ENCODE measurements at regions not wholly inside any gene's neighbourhood (a gene's known extent, or its start where the extent isn't known, plus 50 kb on each side); places are given as distances from the start of the nearest gene placed in this dataset.
A peak's percentile ranks its signal among the peaks of the same experiment; 100 is the strongest.

- Mint-ChIP-seq H3K4me1 (no peaks in the 10 kb centered on the region), H3K4me3 (no peak overlapping the region), H3K9me3 (no peaks in the 10 kb centered on the region), H3K36me3 (no peaks in the 10 kb centered on the region), H3K27ac (no peak overlapping the region)
- no peak for DNase-seq (ENCODE audit: low spot score in 2 of 2)
- ATAC-seq = no peak
Measured at GRCh38 chr19:29429021-29429420, 96.8 kb upstream of the VSTM2B start.

- no peaks in the 10 kb centered on the region for H3K36me3 Mint-ChIP-seq
- DNase-seq (ENCODE audit: low spot score in 2 of 2) (no peak), ATAC-seq (no peak)
- H3K9me3 Mint-ChIP-seq = no peaks in the 10 kb centered on the region
- no peaks in the 10 kb centered on the region for H3K4me1 Mint-ChIP-seq
- H3K27ac Mint-ChIP-seq = no peak overlapping the region
- no peak overlapping the region for H3K4me3 Mint-ChIP-seq
Measured at GRCh38 chr19:29429581-29429980, 96.2 kb upstream of the VSTM2B start.

- ATAC-seq (no peak), DNase-seq (ENCODE audit: low spot score in 2 of 2) (no peak)
- peaks cover 3% of the 10 kb centered on the region for H3K9me3 Mint-ChIP-seq
- no peaks in the 10 kb centered on the region for H3K4me1 Mint-ChIP-seq
- no peak overlapping the region for H3K27ac Mint-ChIP-seq
- no peak overlapping the region for H3K4me3 Mint-ChIP-seq
- no peaks in the 10 kb centered on the region for H3K36me3 Mint-ChIP-seq
Measured at GRCh38 chr19:29431332-29431731, 94.5 kb upstream of the VSTM2B start.

- DNase-seq (ENCODE audit: low spot score in 2 of 2) (no peak), ATAC-seq (no peak)
- Mint-ChIP-seq H3K27ac (no peak overlapping the region), H3K4me3 (no peak overlapping the region), H3K4me1 (no peaks in the 10 kb centered on the region), H3K36me3 (no peaks in the 10 kb centered on the region), H3K9me3 (peaks cover 3% of the 10 kb centered on the region)
Measured at GRCh38 chr19:29432677-29433076, 93.1 kb upstream of the VSTM2B start.

- no peak overlapping the region for H3K27ac Mint-ChIP-seq
- no peak for ATAC-seq
- no peak overlapping the region for H3K4me3 Mint-ChIP-seq
- H3K4me1 Mint-ChIP-seq = no peaks in the 10 kb centered on the region
- peaks cover 3% of the 10 kb centered on the region for H3K9me3 Mint-ChIP-seq
- no peak for DNase-seq (ENCODE audit: low spot score in 2 of 2)
- no peaks in the 10 kb centered on the region for H3K36me3 Mint-ChIP-seq
Measured at GRCh38 chr19:29436591-29437103, 89.1 kb upstream of the VSTM2B start.

- Mint-ChIP-seq H3K4me1 (no peaks in the 10 kb centered on the region), H3K27ac (no peak overlapping the region), H3K36me3 (no peaks in the 10 kb centered on the region), H3K9me3 (peaks cover 3% of the 10 kb centered on the region), H3K4me3 (no peak overlapping the region)
- ATAC-seq (no peak), DNase-seq (ENCODE audit: low spot score in 2 of 2) (no peak)
Measured at GRCh38 chr19:29439021-29439420, 86.8 kb upstream of the VSTM2B start.

- Mint-ChIP-seq H3K4me3 (no peak overlapping the region), H3K4me1 (no peaks in the 10 kb centered on the region), H3K36me3 (no peaks in the 10 kb centered on the region), H3K9me3 (peaks cover 3% of the 10 kb centered on the region), H3K27ac (no peak overlapping the region)
- ATAC-seq (no peak), DNase-seq (ENCODE audit: low spot score in 2 of 2) (no peak)
Measured at GRCh38 chr19:29439688-29440550, 85.9 kb upstream of the VSTM2B start.

- H3K9me3 Mint-ChIP-seq = no peaks in the 10 kb centered on the region
- no peak overlapping the region for H3K4me3 Mint-ChIP-seq
- H3K27ac Mint-ChIP-seq = no peak overlapping the region
- DNase-seq (ENCODE audit: low spot score in 2 of 2) (no peak), ATAC-seq (no peak)
- H3K36me3 Mint-ChIP-seq = no peaks in the 10 kb centered on the region
- H3K4me1 Mint-ChIP-seq = no peaks in the 10 kb centered on the region
Measured at GRCh38 chr19:29442094-29442493, 83.7 kb upstream of the VSTM2B start.

- H3K27ac Mint-ChIP-seq = no peak overlapping the region
- no peaks in the 10 kb centered on the region for H3K4me1 Mint-ChIP-seq
- ATAC-seq (no peak), DNase-seq (ENCODE audit: low spot score in 2 of 2) (no peak)
- no peak overlapping the region for H3K4me3 Mint-ChIP-seq
- H3K9me3 Mint-ChIP-seq = no peaks in the 10 kb centered on the region
- no peaks in the 10 kb centered on the region for H3K36me3 Mint-ChIP-seq
Measured at GRCh38 chr19:29442910-29443309, 82.9 kb upstream of the VSTM2B start.

- ATAC-seq (no peak), DNase-seq (ENCODE audit: low spot score in 2 of 2) (peak in 1 of 2 donors; percentile 25)
- no peaks in the 10 kb centered on the region for H3K9me3 Mint-ChIP-seq
- no peaks in the 10 kb centered on the region for H3K4me1 Mint-ChIP-seq
- H3K27ac Mint-ChIP-seq = no peak overlapping the region
- H3K36me3 Mint-ChIP-seq = no peaks in the 10 kb centered on the region
- no peak overlapping the region for H3K4me3 Mint-ChIP-seq
Measured at GRCh38 chr19:29445246-29445645, 80.5 kb upstream of the VSTM2B start.

GRCh38 chr19:29446361-29446760, 79.4 kb upstream of the VSTM2B start:
- DNase-seq (ENCODE audit: low spot score in 2 of 2) (peak in 1 of 2 donors; percentile 38), ATAC-seq (no peak)
- Mint-ChIP-seq H3K4me1 (no peaks in the 10 kb centered on the region), H3K27ac (no peak overlapping the region), H3K4me3 (no peak overlapping the region), H3K9me3 (no peaks in the 10 kb centered on the region), H3K36me3 (no peaks in the 10 kb centered on the region)

GRCh38 chr19:29448046-29448445, 77.7 kb upstream of the VSTM2B start:
- H3K4me3 Mint-ChIP-seq = no peak overlapping the region
- no peak overlapping the region for H3K27ac Mint-ChIP-seq
- ATAC-seq = no peak
- H3K36me3 Mint-ChIP-seq = no peaks in the 10 kb centered on the region
- no peaks in the 10 kb centered on the region for H3K9me3 Mint-ChIP-seq
- no peaks in the 10 kb centered on the region for H3K4me1 Mint-ChIP-seq
- DNase-seq (ENCODE audit: low spot score in 2 of 2) = peak in 1 of 2 donors; percentile 17

GRCh38 chr19:29449371-29449770, 76.4 kb upstream of the VSTM2B start:
- no peak for ATAC-seq
- no peak overlapping the region for H3K4me3 Mint-ChIP-seq

GRCh38 chr19:29450306-29450705, 75.5 kb upstream of the VSTM2B start:
- ATAC-seq (no peak), DNase-seq (ENCODE audit: low spot score in 2 of 2) (peak in 1 of 2 donors; percentile 7)
- Mint-ChIP-seq H3K4me3 (no peak overlapping the region), H3K27ac (no peak overlapping the region), H3K36me3 (no peaks in the 10 kb centered on the region), H3K9me3 (no peaks in the 10 kb centered on the region), H3K4me1 (no peaks in the 10 kb centered on the region)

More at GRCh38 chr19:29449371-29449770, 76.4 kb upstream of the VSTM2B start:
- H3K36me3 Mint-ChIP-seq = no peaks in the 10 kb centered on the region
- no peak overlapping the region for H3K27ac Mint-ChIP-seq
- DNase-seq (ENCODE audit: low spot score in 2 of 2) = peak in 1 of 2 donors; percentile 8
- no peaks in the 10 kb centered on the region for H3K9me3 Mint-ChIP-seq
- H3K4me1 Mint-ChIP-seq = no peaks in the 10 kb centered on the region

- DNase-seq (ENCODE audit: low spot score in 2 of 2) (no peak), ATAC-seq (no peak)
- Mint-ChIP-seq H3K4me3 (no peak overlapping the region), H3K27ac (no peak overlapping the region), H3K9me3 (no peaks in the 10 kb centered on the region), H3K4me1 (no peaks in the 10 kb centered on the region), H3K36me3 (no peaks in the 10 kb centered on the region)
Measured at GRCh38 chr19:29450812-29451211, 75.0 kb upstream of the VSTM2B start.

- H3K36me3 Mint-ChIP-seq = no peaks in the 10 kb centered on the region
- H3K27ac Mint-ChIP-seq = no peak overlapping the region
- peak in 1 of 2 donors; percentile 41 for DNase-seq (ENCODE audit: low spot score in 2 of 2)
- H3K4me3 Mint-ChIP-seq = no peak overlapping the region
- H3K4me1 Mint-ChIP-seq = no peaks in the 10 kb centered on the region
- H3K9me3 Mint-ChIP-seq = peaks cover 12% of the 10 kb centered on the region
- ATAC-seq = no peak
Measured at GRCh38 chr19:29454109-29454508, 71.7 kb upstream of the VSTM2B start.
